GM18511 (cell line): ENCODE measurements at regions not wholly inside any gene's neighbourhood (a gene's known extent, or its start where the extent isn't known, plus 50 kb on each side); places are given as distances from the start of the nearest gene placed in this dataset.

Source experiments
- ATAC-seq: cut with Tn5 transposase; IDR thresholded peaks from one replicate; pipeline ENCODE4 v1.9.1; 2021; ENCODE audit warnings: mild to moderate bottlenecking, moderate library complexity; ENCODE audit not compliant: unreplicated experiment

DNA sequence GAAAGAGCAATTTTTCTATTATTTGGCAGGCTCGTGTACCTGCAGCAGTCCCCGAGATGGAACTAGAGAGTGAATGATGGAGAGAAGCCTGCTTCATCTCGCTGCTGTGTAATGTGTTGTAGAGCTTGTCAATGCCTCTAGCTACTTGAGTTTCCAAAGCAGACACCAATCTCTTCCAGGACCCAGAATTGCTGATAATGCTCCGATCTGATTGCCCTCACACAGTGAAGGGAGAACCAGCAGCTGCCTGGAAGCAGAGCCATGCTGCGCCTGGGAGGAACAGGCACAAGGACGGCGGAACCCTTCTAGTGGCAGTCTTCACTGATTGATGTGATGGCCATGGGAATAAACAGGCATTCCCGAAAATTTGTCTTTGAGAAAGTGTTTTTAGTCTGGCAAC, 288.0 kb downstream of the ICE1 start:
- ATAC-seq: no peak

DNA sequence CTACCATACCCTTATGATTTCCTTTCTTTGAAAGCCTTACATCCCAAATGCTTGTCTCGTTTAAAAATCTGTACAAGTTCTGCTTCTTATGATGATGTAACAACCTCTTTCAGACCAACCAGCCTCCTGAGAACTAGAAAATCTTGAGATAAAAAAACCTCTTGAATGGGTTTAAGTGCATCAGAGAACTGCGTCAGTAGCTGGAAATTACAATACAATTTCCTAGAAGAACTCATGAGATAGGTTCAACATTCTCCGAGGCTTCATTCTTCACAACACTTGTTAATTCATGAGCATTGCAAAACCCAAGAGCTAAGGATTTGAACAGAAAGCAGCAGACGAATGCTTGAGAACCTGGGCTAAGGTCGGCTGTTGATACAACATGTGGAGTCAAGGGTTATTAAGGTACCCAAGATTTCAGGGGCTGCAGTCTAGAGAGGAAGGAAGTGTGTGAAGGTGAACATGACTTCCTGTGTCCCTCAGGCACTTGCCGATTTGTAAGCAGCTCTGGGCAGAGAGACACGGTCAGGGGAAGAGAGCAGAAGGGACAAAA, 286.0 kb downstream of the ICE1 start:
- no peak for ATAC-seq

DNA sequence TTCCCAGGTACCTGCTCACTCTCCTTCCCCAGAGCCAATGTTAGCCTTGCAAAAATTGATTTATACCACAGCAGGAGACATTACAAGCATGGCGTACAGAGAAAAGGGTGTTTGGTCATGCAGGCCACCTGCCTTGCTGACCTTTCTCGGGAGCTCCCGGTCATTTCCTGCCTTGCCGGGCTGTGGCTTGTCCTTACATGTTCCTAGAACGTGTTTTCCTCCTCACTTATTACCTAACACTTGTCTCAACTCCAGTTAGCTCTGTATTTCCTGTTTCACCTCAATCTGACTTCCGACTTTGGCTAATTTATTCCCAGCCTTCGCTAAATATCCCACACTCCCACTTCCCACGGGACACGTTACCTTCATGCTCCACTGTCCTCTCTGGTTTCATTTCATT, 282.5 kb downstream of the ICE1 start:
- no peak for ATAC-seq

DNA sequence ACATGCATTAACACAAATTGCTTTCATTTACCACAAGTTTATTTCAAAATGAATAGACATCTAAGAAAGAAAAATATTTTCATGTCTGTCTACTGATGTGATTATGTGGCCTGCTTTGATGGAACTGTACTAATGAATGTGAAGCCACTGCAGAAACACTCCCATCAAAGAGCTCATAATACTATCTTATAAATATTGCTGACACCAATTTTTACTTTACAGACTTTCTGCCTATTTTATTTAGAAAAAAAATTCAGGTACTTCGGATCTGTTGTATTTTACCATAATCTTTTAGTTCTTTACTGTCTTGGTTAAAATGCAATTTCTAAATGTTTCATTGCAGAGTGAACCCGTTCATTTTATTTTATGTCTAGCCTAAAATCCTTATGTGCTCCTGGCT, 281.9 kb downstream of the ICE1 start:
- ATAC-seq: no peak

DNA sequence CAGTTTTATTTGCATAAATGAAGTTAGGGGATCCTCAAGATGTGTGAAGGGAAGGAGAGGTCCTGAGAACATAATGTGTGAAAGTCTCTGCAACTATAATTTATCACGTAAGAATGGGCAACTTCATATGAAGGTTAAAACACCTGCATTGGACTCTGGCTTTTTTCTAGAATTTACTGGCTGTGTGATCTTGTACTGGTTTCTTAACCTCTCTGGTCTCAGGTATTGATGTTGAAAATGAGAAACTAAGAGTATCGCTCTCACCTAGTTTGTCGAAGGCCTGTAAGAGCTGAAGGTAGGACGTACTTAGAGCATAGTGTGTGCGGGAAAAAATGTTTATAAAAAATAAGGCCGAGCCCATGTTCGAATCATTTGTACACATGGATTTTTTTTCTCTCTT, 280.5 kb downstream of the ICE1 start:
- no peak for ATAC-seq

DNA sequence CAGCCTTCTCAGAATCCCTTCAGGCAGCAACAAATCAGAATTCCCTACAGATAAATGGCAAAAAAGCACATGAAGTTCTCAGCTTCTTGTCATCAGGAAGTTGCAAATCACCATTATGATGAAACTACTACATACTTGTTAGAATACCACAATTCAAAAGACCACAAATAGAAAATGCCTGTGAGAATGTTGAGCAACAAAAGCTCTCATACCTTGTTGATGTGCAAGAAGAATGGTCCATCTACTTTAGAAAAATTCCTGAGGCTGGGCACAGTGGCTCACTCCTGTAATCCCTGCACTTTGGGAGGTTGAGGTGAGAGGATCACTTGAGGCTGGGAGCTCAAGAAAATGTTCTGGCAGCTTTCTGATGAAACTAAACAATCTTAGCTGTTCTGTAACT, 278.1 kb downstream of the ICE1 start:
- no peak for ATAC-seq

DNA sequence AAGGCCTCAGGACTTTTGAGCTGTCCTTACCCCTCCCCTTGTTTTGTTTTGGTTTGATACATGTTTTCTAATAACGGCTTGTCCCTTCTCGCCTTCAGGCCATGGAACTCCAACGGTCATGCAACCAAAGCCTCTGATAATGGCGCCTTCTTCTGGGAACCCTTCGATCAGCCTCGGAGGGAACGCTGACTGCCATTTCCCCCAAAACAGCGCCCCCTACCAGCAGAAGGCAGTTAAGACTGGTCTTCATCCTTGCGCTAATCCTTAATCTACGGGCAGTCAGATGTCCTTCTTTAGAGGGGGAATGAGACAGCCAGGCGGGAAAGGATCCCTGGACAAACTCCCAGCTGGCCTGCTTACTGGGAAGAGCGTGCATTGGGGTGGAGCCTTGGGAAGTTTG, 276.6 kb downstream of the ICE1 start:
- ATAC-seq: no peak

DNA sequence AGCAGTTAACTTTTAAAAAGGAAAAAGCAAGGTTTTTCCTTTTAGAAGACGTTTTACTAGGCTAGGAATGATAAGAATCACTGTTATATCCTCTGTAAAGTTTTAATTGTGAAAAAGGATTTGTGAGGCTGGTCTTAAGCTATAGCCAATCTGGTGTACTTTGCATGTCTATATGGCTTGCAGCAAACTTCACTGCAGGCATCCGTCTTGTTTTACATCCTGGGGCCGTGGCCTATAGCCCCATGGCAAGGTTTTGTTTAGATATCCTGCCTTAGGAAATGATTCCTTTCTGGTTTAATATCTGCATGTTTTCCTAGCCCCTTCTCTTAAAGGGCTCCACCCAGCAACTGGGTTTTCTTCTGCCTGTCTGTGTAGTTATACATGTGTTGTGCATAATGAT, 272.8 kb downstream of the ICE1 start:
- no peak for ATAC-seq

DNA sequence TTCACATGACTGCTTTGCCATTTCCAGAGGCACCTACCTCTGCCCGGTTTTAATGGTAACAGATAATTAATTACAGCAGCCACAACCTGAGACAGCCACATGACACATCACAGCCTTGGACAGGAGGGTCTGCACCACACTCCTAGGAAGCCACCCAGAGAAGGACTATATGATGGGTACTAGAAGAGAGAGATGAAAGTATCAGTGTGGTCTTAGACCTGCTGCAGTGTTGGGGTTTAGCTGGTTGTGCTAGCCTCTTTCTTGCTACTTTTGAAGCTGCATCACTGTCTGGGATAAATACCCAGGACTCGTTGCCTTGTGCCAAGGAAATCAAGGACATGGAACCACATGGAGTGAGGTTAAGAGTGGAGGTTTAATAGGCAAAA, 266.4 kb downstream of the ICE1 start:
- no peak for ATAC-seq

DNA sequence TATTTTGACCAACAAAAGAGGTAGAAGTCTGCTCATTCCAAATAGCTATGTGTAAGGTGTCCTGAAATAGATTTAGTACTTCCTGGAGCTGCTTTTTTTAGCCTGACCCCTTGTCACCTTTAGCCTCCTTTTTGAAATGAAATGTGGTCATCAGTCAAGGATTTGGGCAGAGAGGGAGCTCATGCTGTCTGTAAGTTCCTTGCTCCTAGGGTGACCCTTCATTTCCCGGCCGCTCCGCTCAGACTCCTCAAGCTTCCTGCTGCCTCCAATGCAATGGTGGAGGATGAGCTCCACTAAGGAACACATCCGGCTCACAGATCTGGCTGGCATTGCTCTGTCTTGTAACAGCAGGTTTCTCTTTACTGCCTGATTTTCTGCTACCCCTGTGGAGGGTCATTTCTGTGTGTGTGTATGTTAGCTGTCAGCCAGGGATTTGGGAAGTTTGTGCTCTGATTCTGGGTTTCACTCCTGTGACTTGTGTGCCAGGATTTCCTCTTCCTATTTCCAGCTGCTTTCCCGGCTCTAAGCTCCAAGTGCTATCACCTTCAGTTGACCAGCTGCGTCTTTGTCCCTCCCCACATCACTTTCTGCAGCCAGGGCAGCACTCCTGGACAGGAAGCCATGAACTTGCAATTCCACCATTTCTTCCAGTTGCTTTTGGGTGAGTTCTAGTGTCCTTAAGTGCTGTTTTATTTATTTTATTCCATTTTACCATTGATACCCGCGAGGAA, 265.9 kb downstream of the ICE1 start:
- no peak for ATAC-seq

DNA sequence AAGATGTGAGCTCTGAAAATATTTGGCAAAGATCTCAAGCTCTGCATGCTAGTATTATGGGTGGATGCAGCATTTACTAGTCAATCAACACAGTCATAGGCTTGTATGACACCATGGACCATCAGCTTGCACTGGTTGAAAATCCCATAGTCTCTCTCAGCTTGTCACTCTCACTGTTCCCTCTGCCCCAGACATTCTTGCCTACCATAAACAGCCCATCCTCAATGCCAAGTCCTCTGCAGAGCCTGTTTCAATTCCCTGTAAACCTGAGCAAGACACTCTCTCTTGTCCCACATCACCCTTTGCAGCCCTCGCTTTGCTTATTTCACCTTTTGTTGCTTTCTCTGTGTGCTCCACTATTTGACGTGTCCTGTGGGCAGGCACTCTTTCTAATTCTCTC, 264.6 kb downstream of the ICE1 start:
- ATAC-seq: no peak

DNA sequence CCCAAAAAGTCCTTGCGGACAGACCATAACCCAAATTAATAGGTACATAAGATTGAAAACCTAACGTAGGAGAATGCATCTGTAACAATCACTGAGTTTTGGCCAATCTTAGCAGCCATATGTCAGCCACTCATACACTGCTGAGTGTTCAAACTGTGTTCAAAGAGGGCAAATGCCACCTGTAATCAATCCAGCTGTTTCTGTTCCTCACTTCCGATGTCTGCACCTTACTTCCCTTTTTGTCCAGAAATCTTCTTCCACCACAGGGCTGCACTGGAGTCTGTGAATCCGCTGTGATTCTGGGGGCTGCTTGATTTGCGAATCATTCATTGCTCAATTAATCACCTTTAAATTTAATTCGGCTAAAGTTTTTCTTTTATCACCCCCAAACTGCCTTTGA, 263.9 kb downstream of the ICE1 start:
- no peak for ATAC-seq

DNA sequence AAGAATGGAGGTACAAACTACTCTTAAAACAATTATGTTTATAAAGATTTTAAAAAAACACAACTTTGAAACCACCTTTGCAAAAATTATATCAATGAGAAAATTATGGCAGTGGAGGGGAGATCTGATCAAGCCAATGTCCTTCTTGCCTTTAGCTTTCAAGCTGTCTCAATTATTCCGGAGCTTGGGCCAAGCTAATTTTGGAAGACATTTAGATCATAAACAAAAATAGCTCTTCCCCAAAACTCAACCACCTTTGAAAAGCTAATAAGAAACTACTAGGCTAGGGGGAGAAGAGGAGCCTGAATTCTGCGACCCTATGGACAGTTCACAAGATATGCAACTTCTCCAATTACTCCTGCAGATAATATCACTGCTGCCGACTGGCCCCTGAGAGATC, 263.3 kb downstream of the ICE1 start:
- ATAC-seq: no peak

DNA sequence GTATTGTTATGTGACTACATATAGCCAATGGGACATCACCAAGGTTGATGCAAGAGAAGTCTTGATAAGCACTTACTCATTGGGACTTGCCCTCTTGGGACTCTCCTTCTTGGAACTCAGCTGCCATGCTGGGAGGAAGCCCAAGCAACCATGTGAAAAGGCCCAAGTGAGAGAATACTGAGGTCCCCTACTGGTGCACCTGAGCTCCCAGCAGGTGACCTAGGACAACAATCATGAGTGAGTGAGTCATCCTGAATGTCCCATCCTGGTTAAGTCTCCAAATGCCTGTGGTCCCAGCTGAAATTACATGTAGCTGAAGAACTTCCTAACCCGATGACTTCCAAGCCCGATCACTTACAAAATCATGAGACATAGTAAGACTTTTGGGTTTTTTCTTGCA, 260.7 kb downstream of the ICE1 start:
- ATAC-seq: no peak

DNA sequence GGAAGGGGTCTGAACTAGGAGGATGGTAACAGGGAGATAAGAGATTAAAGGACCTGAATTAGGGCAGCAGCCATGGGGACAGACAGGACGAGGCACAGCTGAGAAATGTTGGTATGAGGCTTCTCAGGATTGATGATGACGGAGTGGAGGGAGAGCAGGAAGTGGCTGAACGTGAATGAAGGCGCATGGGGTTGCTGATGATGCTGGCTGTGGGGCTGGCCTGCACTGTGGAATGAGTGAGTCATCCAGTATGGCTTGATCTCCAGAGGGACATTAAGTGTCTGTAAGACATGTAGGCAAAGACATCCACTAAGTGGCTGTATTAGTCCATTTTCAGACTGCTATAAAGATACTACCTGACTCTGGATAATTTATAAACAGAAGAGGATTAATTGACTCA, 256.4 kb downstream of the ICE1 start:
- no peak for ATAC-seq

DNA sequence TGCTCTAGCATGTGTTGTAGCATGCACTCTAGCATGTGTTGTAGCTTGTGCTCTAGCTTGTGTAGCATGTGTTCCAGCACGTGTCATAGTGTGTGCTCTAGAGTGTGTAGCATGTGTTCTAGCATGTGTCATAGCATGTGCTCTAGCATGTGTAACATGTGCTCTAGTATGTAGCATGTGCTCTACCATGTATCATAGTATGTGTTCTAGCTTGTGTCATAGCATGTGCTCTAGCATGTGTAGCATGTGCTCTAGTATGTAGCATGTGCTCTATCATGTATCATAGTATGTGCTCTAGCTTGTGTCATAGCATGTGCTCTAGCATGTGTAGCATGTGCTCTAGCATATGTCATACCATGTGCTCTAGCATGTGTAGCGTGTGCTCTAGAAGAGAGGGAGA, 255.3 kb downstream of the ICE1 start:
- ATAC-seq: no peak

DNA sequence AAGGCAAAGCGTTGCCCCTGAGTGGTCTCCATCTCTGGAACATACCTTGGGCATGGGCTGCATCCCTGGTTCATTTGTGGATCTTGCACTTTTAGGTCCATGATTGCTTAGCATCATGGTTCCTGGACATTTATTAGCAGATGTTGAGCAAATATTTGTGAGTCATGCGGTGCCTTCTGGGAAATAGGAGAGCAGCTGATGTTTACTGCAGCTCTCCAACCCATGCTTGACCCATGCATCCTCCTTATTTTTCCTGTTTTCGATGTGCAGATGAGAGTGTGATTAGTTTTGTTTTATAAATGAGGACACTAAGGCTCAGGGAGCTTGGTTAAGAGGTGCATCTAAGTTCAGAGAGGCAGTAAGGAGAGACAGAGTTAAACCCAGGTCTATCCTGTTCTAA, 253.7 kb downstream of the ICE1 start:
- ATAC-seq: no peak

DNA sequence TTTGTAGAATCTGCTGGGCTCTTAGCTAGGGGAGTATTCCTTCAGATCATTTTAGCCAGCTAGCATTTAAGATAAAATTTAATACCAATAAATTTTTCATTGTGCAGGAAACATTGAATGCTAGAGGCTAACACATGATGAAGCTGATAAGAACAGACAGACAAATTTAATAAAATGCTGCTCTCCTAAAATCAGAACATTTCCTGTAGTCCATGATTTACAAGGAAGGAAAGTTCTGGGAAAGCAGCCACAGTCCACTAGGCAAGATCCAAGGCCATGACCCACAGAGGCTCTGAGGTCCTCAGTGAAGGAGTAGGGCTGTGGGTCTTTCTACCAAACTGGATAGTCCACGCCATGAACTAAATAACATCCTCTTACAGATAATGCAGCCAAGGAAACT, 253.0 kb downstream of the ICE1 start:
- ATAC-seq: no peak

DNA sequence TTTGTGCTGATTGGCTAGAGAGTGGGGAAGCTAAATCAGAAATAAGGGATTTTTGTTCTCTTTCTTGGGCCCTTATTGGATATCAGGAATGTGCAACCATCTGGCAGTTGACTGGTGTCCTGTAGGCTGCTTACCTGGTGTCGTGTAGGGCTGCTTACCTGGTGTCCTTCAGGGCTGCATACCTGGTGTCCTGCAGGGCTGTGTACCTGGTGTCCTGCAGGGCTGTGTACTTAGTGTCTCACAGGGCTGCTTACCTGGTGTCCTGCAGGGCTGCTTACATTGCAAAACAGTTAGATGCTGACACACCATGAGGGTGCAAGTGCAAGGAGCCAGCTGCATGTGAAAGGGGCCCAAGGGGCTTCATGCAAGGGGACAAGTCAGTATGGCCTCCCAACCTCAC, 249.3 kb downstream of the ICE1 start:
- ATAC-seq: no peak

DNA sequence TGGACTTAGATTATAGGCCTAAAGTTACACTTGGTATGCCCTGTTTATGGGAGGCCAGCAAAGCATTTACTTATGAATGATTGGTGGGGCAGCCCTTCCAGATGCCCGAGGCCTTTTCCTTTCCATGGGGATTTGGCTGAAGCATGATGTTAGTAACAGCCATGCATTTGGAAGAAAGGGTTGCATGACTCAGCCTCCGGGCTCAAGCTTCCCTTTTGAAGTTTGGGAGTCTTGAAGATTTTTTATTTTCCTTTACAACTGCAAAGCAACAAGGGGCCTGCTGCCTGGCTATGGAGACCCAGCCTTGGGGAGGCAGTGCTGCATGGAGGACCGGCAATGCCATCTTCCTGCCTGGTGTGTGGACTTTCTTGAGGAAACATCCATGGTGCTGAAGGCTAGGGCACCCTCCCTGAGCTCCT, 244.7 kb downstream of the ICE1 start:
- no peak for ATAC-seq

DNA sequence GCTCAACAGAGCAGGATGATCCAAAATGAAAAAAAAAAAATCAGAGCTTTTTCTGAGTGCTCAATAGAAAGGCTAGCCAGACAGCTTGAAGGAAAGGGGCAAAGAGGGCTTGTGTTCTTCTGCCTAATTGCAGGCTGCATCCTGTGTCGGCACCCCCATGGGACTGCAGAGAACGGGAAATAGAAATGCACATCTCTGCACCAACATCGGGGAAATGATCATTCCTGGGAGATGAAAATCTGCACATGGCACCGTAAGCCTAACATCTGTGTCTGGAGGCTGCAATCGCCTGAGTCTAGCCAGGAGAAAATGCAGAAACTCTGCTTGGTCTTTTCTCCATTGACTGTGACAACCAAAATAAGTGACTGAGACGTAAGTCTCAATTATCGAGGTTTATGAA, 243.9 kb downstream of the ICE1 start:
- ATAC-seq: no peak

DNA sequence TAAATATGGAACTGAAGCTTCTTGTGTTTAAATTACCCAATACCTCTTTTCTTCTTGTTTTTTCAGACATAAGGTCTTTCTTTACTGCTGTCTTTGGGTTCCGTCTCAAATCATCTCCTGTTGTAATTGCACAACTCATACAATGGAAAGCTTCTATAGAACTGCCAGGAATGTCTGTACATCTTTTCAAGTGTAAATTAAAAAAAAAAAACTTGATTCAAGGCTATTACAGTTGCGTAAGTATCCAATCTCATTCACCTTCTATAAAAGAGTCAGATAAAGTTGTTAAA, 243.5 kb downstream of the ICE1 start:
- ATAC-seq: no peak
